HG03095 (cell line): ENCODE measurements at regions not wholly inside any gene's neighbourhood (a gene's known extent, or its start where the extent isn't known, plus 50 kb on each side); places are given as distances from the start of the nearest gene placed in this dataset.

ENCODE experiments used
- ATAC-seq: cut with Tn5 transposase; IDR thresholded peaks from one replicate; pipeline ENCODE4 v1.9.1; 2021; ENCODE audit warnings: moderate library complexity; ENCODE audit not compliant: unreplicated experiment

- ATAC-seq: no peak
Measured at GRCh38 chr12:103178366-103179080, 221.0 kb downstream of the ASCL1 start.

DNA sequence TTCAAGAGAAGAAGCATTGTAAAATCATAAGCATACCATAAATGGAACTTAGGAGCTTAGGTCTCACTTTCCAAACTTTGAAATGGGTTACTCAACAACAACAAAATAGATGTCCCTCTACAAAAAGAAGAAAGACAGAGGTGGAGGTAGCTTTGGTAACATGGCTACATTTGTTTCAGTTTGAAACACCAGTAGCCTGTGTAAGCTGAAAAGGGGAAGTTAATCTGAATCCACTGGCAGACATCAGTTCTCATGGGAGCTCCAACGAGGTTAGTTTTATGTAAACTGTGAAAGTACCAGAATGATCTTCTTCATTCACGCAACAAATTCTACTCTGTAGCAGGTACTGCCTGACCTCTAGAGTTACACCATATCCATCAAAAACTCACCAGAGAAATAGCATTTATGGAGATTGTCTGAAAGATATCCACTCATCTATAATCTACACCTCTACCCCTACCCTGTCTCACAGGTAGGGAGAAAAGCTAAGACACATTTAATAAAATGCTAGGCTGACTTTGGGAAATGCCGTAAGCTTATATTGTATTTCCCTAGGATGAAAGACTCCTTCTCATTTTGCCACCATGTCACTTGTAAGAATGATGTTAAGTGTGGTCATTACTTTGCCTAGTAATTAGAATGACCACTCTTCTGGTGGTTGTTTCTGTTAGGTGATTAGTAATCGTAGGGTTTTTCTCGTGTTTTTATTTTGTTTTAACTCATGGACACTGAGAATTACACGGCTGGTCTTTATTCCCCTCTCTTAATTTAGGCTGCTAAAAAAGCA, 224.1 kb downstream of the ASCL1 start:
- peak; percentile 93 for ATAC-seq

- no peak for ATAC-seq
Measured at GRCh38 chr12:103182299-103182698, 224.8 kb downstream of the ASCL1 start.

- no peak for ATAC-seq
Measured at GRCh38 chr12:103196467-103196866, 239.0 kb downstream of the ASCL1 start.

DNA sequence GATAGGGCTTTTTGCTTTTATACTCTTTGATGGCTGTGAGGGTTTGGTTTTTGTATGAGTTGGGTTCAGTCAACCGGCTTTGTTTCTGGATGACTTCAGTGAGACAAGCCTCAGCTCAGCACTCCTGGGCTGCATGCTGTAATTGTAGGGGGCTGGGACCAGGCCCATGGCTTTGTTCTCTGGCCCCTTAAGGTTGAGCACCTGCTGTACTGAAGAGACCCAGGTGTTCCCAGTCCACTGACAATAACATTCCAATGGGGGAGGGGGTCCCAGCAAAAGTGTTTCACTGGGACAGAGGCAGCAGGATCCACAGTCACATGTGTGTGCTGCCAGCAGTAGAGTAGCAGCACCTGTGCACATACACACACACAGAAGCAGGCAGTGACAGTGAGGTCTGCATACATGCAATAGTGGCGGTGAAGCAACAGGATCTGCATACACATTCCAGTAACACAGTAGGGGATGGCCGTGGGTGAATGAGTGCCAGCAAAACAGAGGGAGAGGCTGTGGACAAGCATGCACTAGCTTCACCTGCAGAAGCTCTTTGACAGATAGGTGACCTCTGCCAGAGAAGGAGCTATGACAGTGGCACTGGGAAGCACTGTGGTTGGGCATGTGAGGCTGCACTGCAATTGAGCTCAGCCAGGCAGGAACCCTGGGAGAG, 240.4 kb downstream of the ASCL1 start:
- ATAC-seq: no peak

GRCh38 chr12:103198499-103198898, 241.0 kb downstream of the ASCL1 start:
- no peak for ATAC-seq

DNA sequence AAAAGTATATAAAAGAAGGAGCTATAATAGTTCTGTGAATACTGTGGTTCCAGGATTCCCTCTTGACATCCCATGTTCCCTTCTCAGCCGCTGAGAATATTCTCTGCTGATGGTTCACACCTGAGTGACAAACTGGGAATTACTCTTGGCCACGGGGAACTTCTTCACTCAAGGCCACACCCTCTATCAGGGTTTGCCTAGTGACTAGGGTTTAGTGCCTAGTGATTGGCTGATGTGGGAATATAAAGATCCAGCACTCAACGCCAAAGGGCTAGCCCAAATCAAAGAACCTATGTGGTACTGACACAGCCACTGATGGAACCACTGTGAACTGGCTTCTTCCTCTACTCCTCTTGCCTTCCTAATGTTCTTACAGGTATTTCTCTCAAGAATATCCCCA, 248.4 kb downstream of the ASCL1 start:
- ATAC-seq: no peak

- no peak for ATAC-seq
Measured at GRCh38 chr12:103207936-103208335, 250.5 kb downstream of the ASCL1 start.

- ATAC-seq: no peak
Measured at GRCh38 chr12:103241184-103241583, 254.6 kb downstream of the C12orf42 start.

DNA sequence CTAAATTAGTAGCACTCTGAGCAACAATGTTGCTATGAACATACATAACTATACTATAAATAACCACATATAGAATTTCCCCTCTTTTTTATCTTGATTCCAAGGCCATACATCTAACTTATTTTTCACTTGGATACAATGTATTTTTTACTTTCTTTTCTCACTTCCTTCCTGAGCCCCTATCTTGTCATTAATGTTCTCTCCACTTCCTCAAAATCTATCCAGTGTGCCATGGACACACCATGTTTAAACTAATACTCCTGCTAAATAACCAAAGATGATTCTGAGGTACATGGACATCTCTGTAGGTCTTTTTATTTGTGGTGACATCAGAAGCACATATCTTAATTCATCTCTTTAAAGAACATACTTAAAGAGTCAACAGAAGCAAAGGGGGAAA, 251.2 kb downstream of the C12orf42 start:
- ATAC-seq: no peak

DNA sequence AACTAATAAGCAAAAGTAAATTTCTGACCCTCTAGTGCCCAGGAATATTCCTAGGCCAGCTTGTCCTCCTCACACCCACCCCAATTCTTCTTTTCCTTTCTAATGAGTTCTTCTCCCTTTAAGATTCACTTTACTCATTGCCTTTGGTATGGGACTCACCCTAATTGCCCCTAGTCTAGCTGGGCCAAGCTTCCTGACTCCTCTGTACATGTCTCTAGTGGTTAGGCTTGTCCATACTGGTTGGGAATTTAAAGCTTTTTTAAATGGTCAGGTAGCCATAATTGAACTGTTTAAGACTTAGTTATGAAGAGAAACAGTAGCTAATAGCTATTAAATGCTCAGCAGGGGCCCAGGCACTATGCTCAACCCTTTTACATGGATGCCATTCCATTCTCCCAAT, 248.2 kb downstream of the C12orf42 start:
- no peak for ATAC-seq

DNA sequence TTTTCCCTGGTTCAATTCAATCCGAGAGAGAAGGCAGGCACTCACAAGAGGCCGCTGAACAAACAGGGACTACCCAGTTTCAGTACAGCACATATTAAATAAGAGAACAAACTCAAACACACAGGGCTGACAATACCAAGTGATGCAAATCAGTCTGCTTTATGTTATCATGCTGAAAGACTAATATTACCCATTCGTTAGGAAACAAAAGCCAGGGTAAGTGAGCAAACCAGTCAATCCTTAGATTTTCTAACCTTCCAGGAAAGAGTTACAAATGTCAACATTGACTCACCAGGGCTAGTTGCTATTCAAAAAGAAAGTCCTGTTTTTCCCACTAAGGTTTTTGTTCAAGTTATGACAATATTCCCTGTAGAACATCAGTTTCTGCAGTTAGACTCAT, 246.2 kb downstream of the C12orf42 start:
- ATAC-seq: no peak

DNA sequence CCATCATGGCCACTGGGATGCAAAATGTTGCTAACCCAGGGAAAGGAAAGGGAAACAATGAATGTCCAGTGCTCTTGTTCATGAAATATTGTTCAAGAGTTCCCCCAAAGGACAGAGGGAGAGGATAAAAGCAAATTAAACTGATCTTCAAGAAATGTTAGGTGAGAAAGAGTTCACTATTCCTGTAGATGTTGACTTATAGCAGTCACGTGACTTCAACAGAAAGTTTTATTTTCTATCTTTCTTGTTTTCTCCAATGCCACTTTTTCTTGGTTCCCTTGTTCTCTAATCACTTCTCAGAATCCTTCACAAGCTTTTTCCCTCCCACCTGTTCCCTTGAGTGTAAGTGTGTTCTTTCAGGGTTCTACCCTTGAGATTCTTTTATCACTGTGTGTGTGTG, 245.3 kb downstream of the C12orf42 start:
- no peak for ATAC-seq
